GM19193 (cell line): ENCODE measurements at regions not wholly inside any gene's neighbourhood (a gene's known extent, or its start where the extent isn't known, plus 50 kb on each side); places are given as distances from the start of the nearest gene placed in this dataset.

Source experiments
- POLR2A ChIP-seq: IDR thresholded peaks from 4 replicates; pipeline ENCODE4 v1.6.1; 2011; ENCODE audit not compliant: insufficient read depth, insufficient read length; ENCODE audit errors: extremely low read depth

GRCh38 chr6:21748343-21749056, 154.9 kb downstream of the SOX4 start:
- TF ChIP-seq POLR2A, result no peak

GRCh38 chr6:21749754-21750153, 156.2 kb downstream of the SOX4 start:
- TF ChIP-seq POLR2A, result no peak

- no peak for TF ChIP-seq POLR2A
Measured at GRCh38 chr6:21750575-21750974, 157.0 kb downstream of the SOX4 start.

GRCh38 chr6:21751608-21752007, 158.1 kb downstream of the SOX4 start:
- TF ChIP-seq POLR2A, result no peak

- TF ChIP-seq POLR2A, result no peak
Measured at GRCh38 chr6:21752054-21752811, 158.7 kb downstream of the SOX4 start.

- no peak for TF ChIP-seq POLR2A
Measured at GRCh38 chr6:21753241-21754108, 159.9 kb downstream of the SOX4 start.

- TF ChIP-seq POLR2A, result no peak
Measured at GRCh38 chr6:21754891-21755290, 161.3 kb downstream of the SOX4 start.

GRCh38 chr6:21756487-21756886, 162.9 kb downstream of the SOX4 start:
- TF ChIP-seq POLR2A, result no peak

GRCh38 chr6:21759721-21760120, 166.2 kb downstream of the SOX4 start:
- no peak for TF ChIP-seq POLR2A

- TF ChIP-seq POLR2A, result no peak
Measured at GRCh38 chr6:21764989-21765388, 171.4 kb downstream of the SOX4 start.

- TF ChIP-seq POLR2A, result no peak
Measured at GRCh38 chr6:21767891-21768648, 174.5 kb downstream of the SOX4 start.

- TF ChIP-seq POLR2A, result no peak
Measured at GRCh38 chr6:21769405-21769861, 175.9 kb downstream of the SOX4 start.

- TF ChIP-seq POLR2A, result no peak
Measured at GRCh38 chr6:21769968-21770367, 176.4 kb downstream of the SOX4 start.

- no peak for TF ChIP-seq POLR2A
Measured at GRCh38 chr6:21771626-21772320, 178.2 kb downstream of the SOX4 start.
